ENCODE measurements at regions not wholly inside any gene's neighbourhood (a gene's known extent, or its start where the extent isn't known, plus 50 kb on each side); places are given as distances from the start of the nearest gene placed in this dataset.
"Not testable (repeated sequence)": the region's sequence is repeated elsewhere in the genome, so short reads cannot be mapped to it uniquely, and the experiment has no call there.

DNA sequence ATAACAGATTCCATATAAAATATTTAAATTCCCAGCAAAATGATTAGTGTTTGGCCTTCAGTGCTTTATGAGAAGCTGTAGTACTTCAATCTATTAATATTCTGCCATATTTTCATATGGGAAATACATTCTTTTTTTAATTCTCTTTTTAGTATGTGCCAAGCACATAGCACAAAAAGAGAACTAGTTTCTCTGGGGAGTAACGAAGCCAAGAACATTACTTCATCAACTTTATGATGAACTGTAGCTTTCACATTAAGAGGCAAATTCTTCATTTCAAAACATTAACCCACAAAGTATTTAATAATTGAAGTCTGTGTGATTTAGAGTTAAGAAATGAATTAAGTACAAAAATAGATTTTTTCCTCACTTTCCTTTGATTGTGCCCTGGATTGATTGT lies 281.0 kb upstream of the EYS start:
- no peaks in the 10 kb centered on the region for H3K9me3 ChIP-seq (ENCODE audit: control insufficient read depth in 3 of 3, low read length in 3 of 3)
- no peaks in the 10 kb centered on the region for H3K4me1 ChIP-seq (ENCODE audit: control insufficient read depth in 3 of 3, insufficient read depth in 3 of 3, low read length in 3 of 3)
- H3K27me3 ChIP-seq (ENCODE audit: control insufficient read depth in 3 of 3, insufficient read depth in 3 of 3, low read length in 3 of 3) = no peaks in the 10 kb centered on the region
- no peak overlapping the region for H3K27ac ChIP-seq (ENCODE audit: low read depth, low read length)
- no peak overlapping the region for H3K4me3 ChIP-seq (ENCODE audit: low read length in 3 of 3)
- H3K36me3 ChIP-seq (ENCODE audit: control insufficient read depth in 3 of 3, insufficient read depth in 3 of 3, low read length in 3 of 3) = no peaks in the 10 kb centered on the region
- no peak overlapping the region for H3K9ac ChIP-seq (ENCODE audit: low read depth in 1 of 3, low read length in 3 of 3)

DNA sequence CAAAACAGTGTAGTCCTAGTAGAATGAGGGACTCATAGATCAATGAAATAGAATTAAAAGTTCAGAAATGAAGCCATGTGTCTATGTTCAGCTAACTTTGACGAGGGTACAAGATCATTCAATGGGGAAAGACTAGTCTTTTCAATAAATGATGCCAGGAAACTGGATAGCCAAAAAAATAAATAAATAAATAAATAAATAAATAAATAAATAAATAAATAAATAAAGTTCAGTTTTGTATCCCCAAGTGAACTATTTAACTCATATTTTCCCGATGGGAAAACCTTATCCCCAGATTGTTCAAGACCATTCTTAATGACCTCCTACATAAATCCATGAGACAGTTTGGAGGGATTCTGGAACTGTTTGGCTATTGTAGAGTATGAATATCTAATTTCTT lies 277.1 kb upstream of the EYS start:
- no peaks in the 10 kb centered on the region for H3K27me3 ChIP-seq (ENCODE audit: control insufficient read depth in 3 of 3, insufficient read depth in 3 of 3, low read length in 3 of 3)
- H3K4me1 ChIP-seq (ENCODE audit: control insufficient read depth in 3 of 3, insufficient read depth in 3 of 3, low read length in 3 of 3) = no peaks in the 10 kb centered on the region
- H3K4me3 ChIP-seq (ENCODE audit: low read length in 3 of 3) = no peak overlapping the region
- H3K27ac ChIP-seq (ENCODE audit: low read depth, low read length) = no peak overlapping the region
- no peaks in the 10 kb centered on the region for H3K36me3 ChIP-seq (ENCODE audit: control insufficient read depth in 3 of 3, insufficient read depth in 3 of 3, low read length in 3 of 3)
- H3K9ac ChIP-seq (ENCODE audit: low read depth in 1 of 3, low read length in 3 of 3) = no peak overlapping the region
- no peaks in the 10 kb centered on the region for H3K9me3 ChIP-seq (ENCODE audit: control insufficient read depth in 3 of 3, low read length in 3 of 3)

DNA sequence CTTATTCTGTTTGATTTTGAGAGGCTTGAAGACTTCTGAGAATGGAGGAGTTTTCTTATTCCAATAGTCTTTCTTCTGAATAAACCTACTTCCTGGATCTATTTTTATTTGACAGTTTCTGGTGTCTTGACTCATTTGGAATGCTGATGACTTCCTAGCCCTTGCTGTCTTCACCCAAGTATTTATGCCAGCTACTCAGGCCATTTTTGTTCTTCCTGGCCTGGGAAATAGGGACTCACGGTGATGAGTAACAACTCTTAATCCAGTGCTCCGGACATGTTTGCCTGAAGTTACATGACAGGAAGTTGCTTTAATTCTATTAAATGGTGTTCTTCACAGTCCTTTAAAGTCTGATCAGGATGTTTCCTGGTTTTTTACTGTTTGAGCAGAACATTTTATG lies 272.1 kb upstream of the EYS start:
- H3K36me3 ChIP-seq (ENCODE audit: control insufficient read depth in 3 of 3, insufficient read depth in 3 of 3, low read length in 3 of 3) = no peaks in the 10 kb centered on the region
- H3K4me1 ChIP-seq (ENCODE audit: control insufficient read depth in 3 of 3, insufficient read depth in 3 of 3, low read length in 3 of 3) = no peaks in the 10 kb centered on the region
- no peak overlapping the region for H3K4me3 ChIP-seq (ENCODE audit: low read length in 3 of 3)
- no peak overlapping the region for H3K27ac ChIP-seq (ENCODE audit: low read depth, low read length)
- H3K9me3 ChIP-seq (ENCODE audit: control insufficient read depth in 3 of 3, low read length in 3 of 3) = no peaks in the 10 kb centered on the region
- no peak overlapping the region for H3K9ac ChIP-seq (ENCODE audit: low read depth in 1 of 3, low read length in 3 of 3)
- no peaks in the 10 kb centered on the region for H3K27me3 ChIP-seq (ENCODE audit: control insufficient read depth in 3 of 3, insufficient read depth in 3 of 3, low read length in 3 of 3)

DNA sequence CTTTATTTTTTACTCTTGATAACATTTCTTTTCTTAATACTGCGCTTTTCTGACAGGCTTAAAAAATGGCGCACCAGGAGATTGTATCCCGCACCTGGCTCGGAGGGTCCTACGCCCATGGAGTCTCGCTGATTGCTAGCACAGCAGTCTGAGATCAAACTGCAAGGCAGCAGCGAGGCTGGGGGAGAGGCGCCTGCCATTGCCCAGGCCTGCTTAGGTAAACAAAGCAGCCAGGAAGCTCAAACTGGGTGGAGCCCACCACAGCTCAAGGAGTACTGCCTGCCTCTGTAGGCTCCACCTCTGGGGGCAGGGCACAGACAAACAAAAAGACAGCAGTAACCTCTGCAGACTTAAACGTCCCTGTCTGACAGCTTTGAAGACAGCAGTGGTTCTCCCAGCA lies 264.2 kb upstream of the EYS start:
- not testable (repeated sequence) for H3K27ac ChIP-seq (ENCODE audit: low read depth, low read length); H3K9ac ChIP-seq (ENCODE audit: low read depth in 1 of 3, low read length in 3 of 3); H3K27me3 ChIP-seq (ENCODE audit: control insufficient read depth in 3 of 3, insufficient read depth in 3 of 3, low read length in 3 of 3); H3K4me3 ChIP-seq (ENCODE audit: low read length in 3 of 3); H3K4me1 ChIP-seq (ENCODE audit: control insufficient read depth in 3 of 3, insufficient read depth in 3 of 3, low read length in 3 of 3); H3K36me3 ChIP-seq (ENCODE audit: control insufficient read depth in 3 of 3, insufficient read depth in 3 of 3, low read length in 3 of 3); H3K9me3 ChIP-seq (ENCODE audit: control insufficient read depth in 3 of 3, low read length in 3 of 3)

DNA sequence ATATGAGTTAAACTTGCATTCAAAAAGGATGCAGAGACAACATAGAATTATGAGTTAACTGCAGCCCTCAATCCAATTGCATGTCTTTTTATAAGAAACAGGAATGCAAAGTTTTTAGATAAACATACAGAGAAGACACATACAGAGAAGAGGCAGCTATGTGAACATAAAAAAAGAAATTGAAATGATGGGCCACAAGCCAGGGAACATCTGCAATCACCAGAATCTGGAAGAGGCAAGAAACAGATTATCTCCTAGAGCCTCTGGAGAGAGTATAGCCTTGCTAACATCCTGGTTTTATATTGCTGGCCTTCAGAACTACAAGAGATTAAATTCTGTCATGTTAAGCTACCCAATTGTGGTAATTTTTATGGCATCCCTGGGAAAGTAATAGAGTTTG lies 257.2 kb upstream of the EYS start:
- Histone ChIP-seq H3K9me3 (ENCODE audit: control insufficient read depth in 3 of 3, low read length in 3 of 3) (no peaks in the 10 kb centered on the region), H3K27me3 (ENCODE audit: control insufficient read depth in 3 of 3, insufficient read depth in 3 of 3, low read length in 3 of 3) (no peaks in the 10 kb centered on the region), H3K27ac (ENCODE audit: low read depth, low read length) (no peak overlapping the region), H3K36me3 (ENCODE audit: control insufficient read depth in 3 of 3, insufficient read depth in 3 of 3, low read length in 3 of 3) (no peaks in the 10 kb centered on the region), H3K4me1 (ENCODE audit: control insufficient read depth in 3 of 3, insufficient read depth in 3 of 3, low read length in 3 of 3) (no peaks in the 10 kb centered on the region), H3K4me3 (ENCODE audit: low read length in 3 of 3) (no peak overlapping the region), H3K9ac (ENCODE audit: low read depth in 1 of 3, low read length in 3 of 3) (no peak overlapping the region)

DNA sequence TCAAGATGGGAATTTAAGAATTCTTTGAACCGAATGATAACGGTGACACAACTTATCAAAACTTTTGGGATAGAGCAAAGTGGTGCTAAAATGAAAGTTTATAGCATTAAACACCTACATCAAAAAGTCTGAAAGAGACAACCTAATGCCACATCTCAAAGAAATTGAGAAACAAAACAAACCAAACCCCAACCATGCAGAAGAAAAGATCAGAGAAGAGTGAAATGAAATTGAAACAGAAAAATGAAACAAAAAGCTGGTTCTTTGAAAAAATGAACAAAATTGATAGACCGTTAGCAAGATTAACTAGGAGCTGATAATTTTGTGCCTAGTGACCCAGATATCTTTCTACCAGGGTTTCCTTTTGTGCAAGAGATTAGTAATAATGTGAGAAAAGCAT lies 248.0 kb upstream of the EYS start:
- Histone ChIP-seq H3K4me1 (ENCODE audit: control insufficient read depth in 3 of 3, insufficient read depth in 3 of 3, low read length in 3 of 3) (no peaks in the 10 kb centered on the region), H3K27ac (ENCODE audit: low read depth, low read length) (no peak overlapping the region), H3K9me3 (ENCODE audit: control insufficient read depth in 3 of 3, low read length in 3 of 3) (no peaks in the 10 kb centered on the region), H3K9ac (ENCODE audit: low read depth in 1 of 3, low read length in 3 of 3) (no peak overlapping the region), H3K27me3 (ENCODE audit: control insufficient read depth in 3 of 3, insufficient read depth in 3 of 3, low read length in 3 of 3) (no peaks in the 10 kb centered on the region), H3K36me3 (ENCODE audit: control insufficient read depth in 3 of 3, insufficient read depth in 3 of 3, low read length in 3 of 3) (no peaks in the 10 kb centered on the region), H3K4me3 (ENCODE audit: low read length in 3 of 3) (no peak overlapping the region)

DNA sequence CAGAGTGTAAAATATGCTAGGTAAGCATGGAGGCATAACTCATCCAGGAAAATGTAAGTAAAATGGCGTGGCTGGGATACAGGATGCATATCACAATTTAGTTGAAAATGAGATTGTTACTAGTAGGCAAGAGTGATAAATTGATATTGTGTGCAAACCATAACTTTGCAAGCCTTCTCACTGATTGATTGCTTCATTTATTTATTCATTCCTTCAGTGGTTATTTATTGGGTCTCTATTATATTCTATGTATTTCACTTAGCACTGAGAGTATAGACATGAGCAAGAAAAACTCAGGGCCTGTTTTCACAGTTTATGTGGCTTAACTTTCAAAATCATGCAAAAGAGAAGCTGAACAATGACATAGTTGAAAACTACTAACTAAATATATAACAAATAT lies 241.0 kb upstream of the EYS start:
- H3K27me3 ChIP-seq (ENCODE audit: control insufficient read depth in 3 of 3, insufficient read depth in 3 of 3, low read length in 3 of 3) = no peaks in the 10 kb centered on the region
- no peaks in the 10 kb centered on the region for H3K9me3 ChIP-seq (ENCODE audit: control insufficient read depth in 3 of 3, low read length in 3 of 3)
- no peak overlapping the region for H3K4me3 ChIP-seq (ENCODE audit: low read length in 3 of 3)
- no peak overlapping the region for H3K9ac ChIP-seq (ENCODE audit: low read depth in 1 of 3, low read length in 3 of 3)
- no peaks in the 10 kb centered on the region for H3K36me3 ChIP-seq (ENCODE audit: control insufficient read depth in 3 of 3, insufficient read depth in 3 of 3, low read length in 3 of 3)
- no peak overlapping the region for H3K27ac ChIP-seq (ENCODE audit: low read depth, low read length)
- H3K4me1 ChIP-seq (ENCODE audit: control insufficient read depth in 3 of 3, insufficient read depth in 3 of 3, low read length in 3 of 3) = no peaks in the 10 kb centered on the region

DNA sequence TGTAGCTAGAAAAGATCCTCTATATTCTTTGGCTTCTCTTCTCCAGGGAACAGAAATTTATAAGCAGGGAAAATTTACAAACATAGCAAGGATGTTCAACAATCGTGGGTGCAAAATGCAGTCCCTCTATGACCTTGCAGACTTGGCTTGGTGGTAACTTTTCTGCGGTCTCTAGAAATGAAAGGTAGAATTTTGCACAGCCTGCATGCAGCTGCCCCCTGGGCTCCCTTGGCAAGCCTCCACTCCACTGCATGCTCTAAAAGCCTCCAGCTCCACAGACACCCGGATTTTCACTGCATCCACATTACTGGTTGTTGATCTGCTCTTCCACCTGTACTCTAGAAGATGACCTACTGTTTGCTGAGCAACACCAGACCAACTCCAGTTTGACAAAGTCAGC lies 236.5 kb upstream of the EYS start:
- Histone ChIP-seq H3K4me3 (ENCODE audit: low read length in 3 of 3) (no peak overlapping the region), H3K27me3 (ENCODE audit: control insufficient read depth in 3 of 3, insufficient read depth in 3 of 3, low read length in 3 of 3) (no peaks in the 10 kb centered on the region), H3K9me3 (ENCODE audit: control insufficient read depth in 3 of 3, low read length in 3 of 3) (no peaks in the 10 kb centered on the region), H3K4me1 (ENCODE audit: control insufficient read depth in 3 of 3, insufficient read depth in 3 of 3, low read length in 3 of 3) (no peaks in the 10 kb centered on the region), H3K27ac (ENCODE audit: low read depth, low read length) (no peak overlapping the region), H3K36me3 (ENCODE audit: control insufficient read depth in 3 of 3, insufficient read depth in 3 of 3, low read length in 3 of 3) (no peaks in the 10 kb centered on the region), H3K9ac (ENCODE audit: low read depth in 1 of 3, low read length in 3 of 3) (no peak overlapping the region)

DNA sequence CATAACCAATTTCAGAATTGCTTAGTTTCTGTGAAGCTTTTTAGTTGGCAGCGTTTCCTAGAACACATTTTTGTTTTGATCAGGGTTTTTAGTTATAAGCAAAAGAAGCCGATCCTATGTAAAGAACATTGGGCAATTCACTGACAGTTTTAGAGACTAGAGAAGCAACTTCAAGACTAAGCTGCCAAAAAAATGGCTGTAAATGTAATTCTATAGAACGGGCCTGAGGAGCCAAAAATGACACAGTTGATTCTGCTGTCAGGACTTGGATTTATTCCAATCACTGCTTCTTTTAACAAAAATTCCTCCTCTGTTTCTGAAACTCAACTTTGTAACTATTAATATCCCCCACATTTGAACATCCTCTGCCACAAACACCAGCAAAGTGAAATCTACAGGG lies 236.0 kb upstream of the EYS start:
- H3K27ac ChIP-seq (ENCODE audit: low read depth, low read length) = no peak overlapping the region
- H3K4me3 ChIP-seq (ENCODE audit: low read length in 3 of 3) = no peak overlapping the region
- no peaks in the 10 kb centered on the region for H3K9me3 ChIP-seq (ENCODE audit: control insufficient read depth in 3 of 3, low read length in 3 of 3)
- H3K36me3 ChIP-seq (ENCODE audit: control insufficient read depth in 3 of 3, insufficient read depth in 3 of 3, low read length in 3 of 3) = no peaks in the 10 kb centered on the region
- H3K27me3 ChIP-seq (ENCODE audit: control insufficient read depth in 3 of 3, insufficient read depth in 3 of 3, low read length in 3 of 3) = no peaks in the 10 kb centered on the region
- no peaks in the 10 kb centered on the region for H3K4me1 ChIP-seq (ENCODE audit: control insufficient read depth in 3 of 3, insufficient read depth in 3 of 3, low read length in 3 of 3)
- H3K9ac ChIP-seq (ENCODE audit: low read depth in 1 of 3, low read length in 3 of 3) = no peak overlapping the region

DNA sequence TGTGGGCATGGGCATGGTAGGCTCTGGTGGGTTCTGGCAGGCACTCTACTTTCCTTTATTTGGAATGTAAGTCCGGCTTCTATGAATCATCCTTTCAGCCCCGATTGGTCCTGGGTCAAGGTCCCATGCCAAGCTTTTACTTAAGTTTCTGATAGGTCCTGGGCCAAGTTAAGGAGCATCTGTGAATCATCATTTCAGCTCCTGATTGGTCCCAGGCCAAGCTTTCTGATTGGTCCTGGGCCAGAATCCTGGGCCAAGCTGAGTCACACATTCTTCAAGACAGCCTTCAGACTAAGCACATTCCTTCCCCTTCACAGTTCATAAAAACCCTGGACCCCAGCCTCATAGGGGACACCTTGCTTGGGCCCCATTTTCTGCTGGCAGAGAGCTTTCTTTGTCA lies 231.0 kb upstream of the EYS start:
- Histone ChIP-seq H3K4me1 (ENCODE audit: control insufficient read depth in 3 of 3, insufficient read depth in 3 of 3, low read length in 3 of 3) (no peaks in the 10 kb centered on the region), H3K9me3 (ENCODE audit: control insufficient read depth in 3 of 3, low read length in 3 of 3) (no peaks in the 10 kb centered on the region), H3K4me3 (ENCODE audit: low read length in 3 of 3) (no peak overlapping the region), H3K27me3 (ENCODE audit: control insufficient read depth in 3 of 3, insufficient read depth in 3 of 3, low read length in 3 of 3) (no peaks in the 10 kb centered on the region), H3K9ac (ENCODE audit: low read depth in 1 of 3, low read length in 3 of 3) (no peak overlapping the region), H3K27ac (ENCODE audit: low read depth, low read length) (no peak overlapping the region), H3K36me3 (ENCODE audit: control insufficient read depth in 3 of 3, insufficient read depth in 3 of 3, low read length in 3 of 3) (no peaks in the 10 kb centered on the region)

DNA sequence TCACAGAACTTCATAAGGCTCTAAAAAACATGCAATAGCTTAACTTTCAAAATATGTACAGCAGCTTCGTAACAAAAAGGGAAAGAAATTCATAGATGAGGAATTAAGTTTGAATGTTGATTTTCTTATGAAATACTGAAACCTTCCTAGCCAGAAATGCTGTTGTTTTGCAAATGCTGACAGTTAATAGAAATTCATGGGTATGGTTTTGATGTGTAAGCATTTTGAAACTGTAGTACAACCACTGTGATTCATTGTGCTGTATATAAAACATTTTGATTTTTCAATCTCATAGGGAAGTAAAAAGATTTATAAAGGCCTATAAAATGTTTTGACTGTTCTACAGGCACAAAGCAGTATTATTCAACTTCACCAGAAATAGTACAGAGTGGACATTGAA lies 228.4 kb upstream of the EYS start:
- Histone ChIP-seq H3K36me3 (ENCODE audit: control insufficient read depth in 3 of 3, insufficient read depth in 3 of 3, low read length in 3 of 3) (no peaks in the 10 kb centered on the region), H3K27ac (ENCODE audit: low read depth, low read length) (no peak overlapping the region), H3K27me3 (ENCODE audit: control insufficient read depth in 3 of 3, insufficient read depth in 3 of 3, low read length in 3 of 3) (no peaks in the 10 kb centered on the region), H3K9ac (ENCODE audit: low read depth in 1 of 3, low read length in 3 of 3) (no peak overlapping the region), H3K4me3 (ENCODE audit: low read length in 3 of 3) (no peak overlapping the region), H3K4me1 (ENCODE audit: control insufficient read depth in 3 of 3, insufficient read depth in 3 of 3, low read length in 3 of 3) (no peaks in the 10 kb centered on the region), H3K9me3 (ENCODE audit: control insufficient read depth in 3 of 3, low read length in 3 of 3) (peaks cover 0 to 2% (median 0%) of the 10 kb centered on the region in 3 donors)
